HUES48 (cell line): ENCODE measurements at regions not wholly inside any gene's neighbourhood (a gene's known extent, or its start where the extent isn't known, plus 50 kb on each side); places are given as distances from the start of the nearest gene placed in this dataset.
A peak's percentile ranks its signal among the peaks of the same experiment; 100 is the strongest.
"Not testable (repeated sequence)": the region's sequence is repeated elsewhere in the genome, so short reads cannot be mapped to it uniquely, and the experiment has no call there.

Experiments used
- H3K27ac ChIP-seq: one replicate; pipeline ENCODE4 v1.7.0; 2013; ENCODE audit warnings: low read depth, low read length, inconsistent platforms
- H3K27me3 ChIP-seq: 2 replicates; pipeline ENCODE4 v1.6.1; 2013; ENCODE audit warnings: mild to moderate bottlenecking, low read length; ENCODE audit not compliant: control insufficient read depth, insufficient read depth
- H3K36me3 ChIP-seq: 2 replicates; pipeline ENCODE4 v1.6.1; 2013; ENCODE audit warnings: low read length; ENCODE audit not compliant: control insufficient read depth, insufficient read depth
- H3K4me1 ChIP-seq: 2 replicates; pipeline ENCODE4 v1.6.1; 2013; ENCODE audit warnings: mild to moderate bottlenecking, low read length; ENCODE audit not compliant: control insufficient read depth, insufficient read depth
- H3K4me3 ChIP-seq: 2 replicates; pipeline ENCODE4 v1.5.1; 2013; ENCODE audit warnings: mild to moderate bottlenecking, low read depth, low read length
- H3K9ac ChIP-seq: 2 replicates; pipeline ENCODE4 v1.6.1; 2013; ENCODE audit warnings: mild to moderate bottlenecking, low read depth, low read length, moderate library complexity
- H3K9me3 ChIP-seq: 2 replicates; pipeline ENCODE4 v1.6.1; 2013; ENCODE audit warnings: low read length; ENCODE audit not compliant: control insufficient read depth, insufficient read depth

GRCh38 chr15:24426286-24427054 is 249.1 kb upstream of the NPAP1 start:
- H3K9ac ChIP-seq, H3K4me1 ChIP-seq, H3K36me3 ChIP-seq, H3K27ac ChIP-seq, H3K27me3 ChIP-seq, H3K9me3 ChIP-seq: not testable (repeated sequence)
- peak overlapping the region; percentile 48 for H3K4me3 ChIP-seq

DNA sequence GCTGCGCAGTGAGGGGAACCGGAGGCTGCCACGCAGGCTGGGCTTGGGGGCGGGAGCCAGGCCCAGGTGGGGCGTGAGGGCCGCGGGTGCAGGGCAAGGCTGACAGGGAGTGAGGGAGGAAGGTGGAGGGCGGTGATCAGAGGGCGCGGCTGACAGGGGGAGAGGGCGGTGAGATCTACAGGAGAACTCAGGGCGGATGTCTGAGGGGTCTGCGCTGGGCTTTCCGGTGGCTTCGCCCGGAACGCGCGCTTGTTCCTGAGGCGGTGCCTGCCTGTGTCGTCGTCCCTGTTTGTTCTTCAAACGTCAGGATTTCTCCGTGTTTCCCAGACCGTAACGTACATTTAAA is 248.5 kb upstream of the NPAP1 start:
- not testable (repeated sequence) for H3K27ac ChIP-seq, H3K9me3 ChIP-seq, H3K4me1 ChIP-seq, H3K36me3 ChIP-seq, H3K9ac ChIP-seq, H3K27me3 ChIP-seq
- H3K4me3 ChIP-seq, result peak overlapping the region; percentile 48

DNA sequence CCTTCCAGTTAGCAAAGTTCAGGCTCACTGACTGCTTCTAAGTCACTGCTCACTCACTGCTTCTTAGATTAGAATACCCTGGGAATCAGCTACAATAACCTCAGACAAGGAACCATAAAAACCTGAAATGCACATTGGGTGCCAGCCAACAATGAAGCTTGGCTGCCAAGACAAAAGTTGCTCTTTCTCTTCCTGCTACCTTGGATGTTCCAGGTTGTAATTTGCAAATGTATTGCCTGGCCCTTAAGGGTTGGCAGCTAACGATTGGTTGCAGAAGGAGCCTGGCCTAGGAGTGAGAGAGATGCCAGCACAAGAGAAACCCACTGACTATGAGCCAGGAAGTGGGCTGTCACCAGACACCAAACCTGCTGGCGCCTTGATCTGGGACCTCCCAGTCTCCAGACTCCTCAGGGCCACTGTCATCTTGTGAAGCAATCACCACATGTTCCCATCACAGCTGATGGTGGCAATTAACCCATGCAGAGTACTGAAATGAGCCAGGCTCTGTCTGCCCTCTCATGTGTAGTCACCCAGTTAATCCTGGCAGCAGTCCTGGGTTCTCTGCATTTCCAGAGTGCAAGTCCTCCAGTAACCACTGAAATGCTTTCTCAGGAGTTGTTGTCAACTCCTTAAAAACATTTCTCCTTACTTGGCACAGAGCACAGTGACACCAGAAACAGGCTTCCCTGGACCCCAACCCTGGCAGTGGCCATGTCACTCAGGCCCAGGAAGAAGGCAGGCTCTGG is 240.3 kb upstream of the NPAP1 start:
- not testable (repeated sequence) for H3K27me3 ChIP-seq, H3K36me3 ChIP-seq, H3K9me3 ChIP-seq, H3K27ac ChIP-seq, H3K9ac ChIP-seq, H3K4me3 ChIP-seq, H3K4me1 ChIP-seq

DNA sequence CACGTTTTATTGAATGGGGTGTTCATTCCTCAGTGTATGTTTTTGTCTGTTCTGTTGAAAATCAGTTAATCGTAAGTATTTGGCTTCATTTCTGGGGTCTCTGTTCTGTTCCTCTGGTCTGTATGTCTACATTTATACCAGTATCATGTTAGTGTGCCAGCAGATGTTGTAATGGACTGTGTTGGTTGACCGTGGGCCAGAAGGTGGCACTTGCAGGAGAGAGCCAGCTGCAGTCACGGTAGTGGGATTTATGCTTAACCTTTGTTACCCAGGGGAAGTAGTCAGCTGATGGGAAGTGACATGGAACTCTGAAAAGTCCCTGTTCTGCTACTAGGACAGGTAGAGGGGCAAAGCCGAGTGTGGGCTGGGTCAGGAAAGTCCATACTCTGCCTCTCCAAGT is 238.3 kb upstream of the NPAP1 start:
- not testable (repeated sequence) for H3K27me3 ChIP-seq, H3K9ac ChIP-seq, H3K27ac ChIP-seq, H3K36me3 ChIP-seq, H3K4me3 ChIP-seq, H3K4me1 ChIP-seq, H3K9me3 ChIP-seq

DNA sequence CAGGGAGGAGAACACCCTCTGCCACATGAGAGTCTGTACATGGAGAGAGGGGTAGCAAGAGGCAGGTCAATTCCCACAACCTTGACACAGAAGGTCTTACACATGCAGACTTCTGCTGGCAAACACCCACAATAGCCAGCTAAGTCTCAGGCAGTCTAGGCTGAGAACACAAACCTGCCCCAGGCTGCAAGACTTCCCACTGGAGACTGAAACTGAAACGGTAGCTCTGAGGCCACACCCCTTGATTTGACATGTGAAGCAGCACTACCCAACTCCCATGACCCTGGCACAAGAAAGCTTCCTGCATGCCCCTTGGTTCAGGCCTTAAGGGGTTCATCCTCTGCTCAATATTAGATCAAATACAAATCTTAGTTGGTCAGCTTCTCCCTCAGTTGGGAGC is 237.8 kb upstream of the NPAP1 start:
- H3K36me3 ChIP-seq, H3K9me3 ChIP-seq, H3K4me1 ChIP-seq, H3K4me3 ChIP-seq, H3K27ac ChIP-seq, H3K27me3 ChIP-seq, H3K9ac ChIP-seq: not testable (repeated sequence)

DNA sequence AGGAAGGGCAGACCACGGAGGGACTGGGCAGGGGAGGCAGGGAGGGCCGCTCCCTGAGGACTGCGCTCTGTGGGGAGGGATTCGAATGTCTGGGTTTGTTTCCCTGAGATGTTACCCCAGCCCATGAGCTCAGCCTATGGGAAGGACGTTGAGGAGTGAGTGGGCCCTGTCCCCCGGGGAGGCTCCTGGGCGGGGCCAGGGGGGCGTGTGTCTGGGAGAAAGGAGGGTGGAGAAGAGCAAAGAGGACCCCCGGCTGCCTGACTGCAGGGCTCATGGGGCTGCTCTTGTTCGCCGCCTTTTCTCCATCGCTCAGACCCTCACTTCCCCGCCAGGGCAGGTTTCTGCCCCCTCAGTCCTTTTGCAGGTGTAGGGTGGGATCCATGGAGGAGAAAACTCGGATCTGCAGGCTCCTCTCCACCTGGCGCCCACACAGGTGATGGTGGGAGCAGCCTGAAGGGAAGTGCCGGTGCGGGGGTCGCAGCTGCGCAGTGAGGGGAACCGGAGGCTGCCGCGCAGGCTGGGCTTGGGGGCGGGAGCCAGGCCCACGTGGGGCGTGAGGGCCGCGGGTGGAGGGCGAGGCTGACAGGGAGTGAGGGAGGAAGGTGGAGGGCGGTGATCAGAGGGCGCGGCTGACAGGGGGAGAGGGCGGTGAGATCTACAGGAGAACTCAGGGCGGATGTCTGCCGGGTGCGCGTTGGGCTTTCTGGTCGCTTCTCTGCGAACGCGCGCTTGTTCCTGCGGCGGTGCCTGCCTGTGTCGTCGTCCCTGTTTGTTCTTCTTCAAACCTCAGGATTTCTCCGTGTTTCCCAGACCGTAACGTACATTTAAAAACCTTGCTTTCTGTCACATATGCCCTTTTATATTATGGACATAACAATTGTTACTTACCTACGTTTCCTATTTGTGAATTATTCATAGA is 198.2 kb upstream of the NPAP1 start:
- not testable (repeated sequence) for H3K36me3 ChIP-seq, H3K27ac ChIP-seq, H3K27me3 ChIP-seq, H3K4me1 ChIP-seq, H3K9ac ChIP-seq, H3K9me3 ChIP-seq
- H3K4me3 ChIP-seq, result peak overlapping the region; percentile 49

- H3K4me1 ChIP-seq, H3K27ac ChIP-seq: not testable (repeated sequence)
These were observed 189.5 kb upstream of the NPAP1 start for GRCh38 chr15:24485885-24486567.

GRCh38 chr15:24488164-24488907 is 187.2 kb upstream of the NPAP1 start:
- H3K4me3 ChIP-seq, H3K9ac ChIP-seq, H3K4me1 ChIP-seq, H3K27me3 ChIP-seq, H3K9me3 ChIP-seq, H3K36me3 ChIP-seq, H3K27ac ChIP-seq: not testable (repeated sequence)

More at GRCh38 chr15:24485885-24486567, 189.5 kb upstream of the NPAP1 start:
- H3K27me3 ChIP-seq, H3K9ac ChIP-seq, H3K9me3 ChIP-seq, H3K4me3 ChIP-seq, H3K36me3 ChIP-seq: not testable (repeated sequence)

GRCh38 chr15:24505216-24505615 is 170.4 kb upstream of the NPAP1 start:
- H3K36me3 ChIP-seq, H3K4me3 ChIP-seq, H3K27me3 ChIP-seq, H3K9me3 ChIP-seq, H3K27ac ChIP-seq, H3K4me1 ChIP-seq, H3K9ac ChIP-seq: not testable (repeated sequence)

DNA sequence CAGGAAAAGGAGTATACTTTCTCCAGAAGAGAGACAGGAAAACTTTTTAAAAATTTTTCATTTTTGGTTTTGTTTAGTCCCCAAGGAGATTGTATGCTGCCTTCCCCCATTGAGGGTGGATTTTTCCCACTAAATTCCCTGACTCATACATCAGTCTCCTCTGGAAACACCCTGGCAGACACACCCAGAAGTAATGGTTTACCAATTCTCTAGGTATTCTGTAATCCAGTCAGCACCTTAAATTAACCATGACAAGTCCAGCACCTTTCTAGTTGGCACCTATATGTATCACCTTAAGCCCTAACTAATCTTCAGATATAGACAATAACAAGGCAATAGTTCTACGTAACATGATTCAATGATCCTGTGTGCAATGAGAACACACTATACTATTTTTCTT is 165.9 kb upstream of the NPAP1 start:
- H3K4me3 ChIP-seq, H3K36me3 ChIP-seq, H3K4me1 ChIP-seq: not testable (repeated sequence)

More for the DNA sequence above, 165.9 kb upstream of the NPAP1 start:
- not testable (repeated sequence) for H3K9ac ChIP-seq, H3K9me3 ChIP-seq, H3K27ac ChIP-seq, H3K27me3 ChIP-seq
